Ishikawa (cell line): ENCODE measurements at regions not wholly inside any gene's neighbourhood (a gene's known extent, or its start where the extent isn't known, plus 50 kb on each side); places are given as distances from the start of the nearest gene placed in this dataset.

ENCODE experiments used
- CEBPB ChIP-seq: IDR thresholded peaks from 2 replicates; pipeline ENCODE4 v1.6.1; 2012
- CREB1 ChIP-seq: IDR thresholded peaks from 2 replicates; pipeline ENCODE4 v1.6.1; 2012; ENCODE audit warnings: low read depth
- EGR1 ChIP-seq: IDR thresholded peaks from 2 replicates; pipeline ENCODE4 v1.6.1; 2012
- EP300 ChIP-seq: IDR thresholded peaks from 2 replicates; pipeline ENCODE4 v1.6.1; 2012; ENCODE audit warnings: borderline replicate concordance
- FOXM1 ChIP-seq: IDR thresholded peaks from 2 replicates; pipeline ENCODE4 v1.6.1; 2012; ENCODE audit warnings: low read depth, borderline replicate concordance
- MAX ChIP-seq: IDR thresholded peaks from 2 replicates; pipeline ENCODE4 v1.6.1; 2012
- NFIC ChIP-seq: IDR thresholded peaks from 2 replicates; pipeline ENCODE4 v1.6.1; 2012
- RAD21 ChIP-seq: IDR thresholded peaks from 2 replicates; pipeline ENCODE4 v1.6.1; 2012; ENCODE audit warnings: low read depth
- REST ChIP-seq: IDR thresholded peaks from 2 replicates; pipeline ENCODE4 v1.6.1; 2012; ENCODE audit warnings: low read depth, mild to moderate bottlenecking
- TAF1 ChIP-seq: IDR thresholded peaks from 2 replicates; pipeline ENCODE4 v1.6.1; 2012; ENCODE audit warnings: low read depth, mild to moderate bottlenecking
- TCF12 ChIP-seq: IDR thresholded peaks from 2 replicates; pipeline ENCODE4 v1.6.1; 2012; ENCODE audit warnings: low read depth
- TEAD4 ChIP-seq: IDR thresholded peaks from 2 replicates; pipeline ENCODE4 v1.6.1; 2012
- USF1 ChIP-seq: IDR thresholded peaks from 2 replicates; pipeline ENCODE4 v1.6.1; 2012
- YY1 ChIP-seq: IDR thresholded peaks from 2 replicates; pipeline ENCODE4 v1.6.1; 2012; ENCODE audit warnings: low read depth
- ZBTB7A ChIP-seq: IDR thresholded peaks from 2 replicates; pipeline ENCODE4 v1.6.1; 2012; ENCODE audit warnings: low read depth

DNA sequence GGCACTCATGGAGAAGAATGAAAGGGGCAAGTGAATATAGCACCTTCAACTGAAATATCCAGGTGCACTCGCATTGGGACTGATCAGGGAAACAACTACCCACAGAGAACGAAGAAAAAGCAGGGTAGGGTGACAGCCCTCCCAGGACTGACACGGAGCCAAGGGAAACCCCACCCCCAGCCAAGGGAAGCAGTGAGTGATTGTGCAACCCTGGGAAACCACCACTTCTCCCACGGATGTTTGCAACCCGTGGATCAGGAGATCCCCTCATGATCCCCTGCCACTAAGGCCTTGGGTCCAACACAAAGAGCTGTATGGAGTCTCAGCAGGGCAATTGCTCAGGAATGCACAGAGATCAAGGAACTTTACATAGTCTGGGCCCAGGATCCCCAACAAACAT, 158.5 kb upstream of the HCCS start:
- TF ChIP-seq ZBTB7A (no peak), TEAD4 (no peak), REST (no peak), EP300 (no peak), TCF12 (no peak), CEBPB (no peak), NFIC (no peak), RAD21 (no peak), MAX (no peak), TAF1 (no peak), CREB1 (no peak), FOXM1 (no peak)

DNA sequence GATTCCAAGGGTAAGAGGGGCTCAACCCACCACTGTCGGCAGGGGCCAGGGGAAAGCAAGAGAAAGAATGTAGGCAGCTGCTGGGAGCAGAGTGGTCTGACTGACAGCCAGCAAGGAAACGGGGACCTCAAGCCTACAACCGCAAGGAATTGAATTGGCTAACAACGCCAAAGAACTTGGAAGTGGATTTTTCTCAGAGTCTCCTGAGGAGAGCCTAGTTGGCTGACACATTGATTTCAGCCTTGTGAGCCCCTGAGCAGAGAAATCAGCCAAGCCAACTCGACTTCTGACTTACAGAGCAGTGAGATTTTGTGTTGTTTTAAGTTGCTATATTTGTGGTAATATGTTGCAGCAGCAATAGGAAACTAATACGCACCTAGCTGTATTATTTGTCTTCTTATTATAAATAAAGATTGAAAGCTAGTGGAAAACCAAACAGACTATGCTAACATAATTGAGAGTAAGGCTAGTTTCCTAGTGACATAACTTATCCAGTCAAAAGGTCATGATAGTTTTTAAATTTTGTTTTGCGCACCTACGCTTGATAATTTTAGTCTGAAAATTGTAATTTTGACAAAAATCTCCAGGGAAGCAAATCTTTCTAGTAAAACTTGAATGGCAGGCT, 145.8 kb upstream of the HCCS start:
- no peak for TF ChIP-seq EP300
- TF ChIP-seq TEAD4: no peak
- no peak for TF ChIP-seq MAX
- no peak for TF ChIP-seq NFIC
- TF ChIP-seq YY1: no peak
- no peak for TF ChIP-seq FOXM1
- TF ChIP-seq EGR1: no peak
- no peak for TF ChIP-seq ZBTB7A
- TF ChIP-seq CEBPB: no peak
- no peak for TF ChIP-seq RAD21
- TF ChIP-seq REST: no peak
- TF ChIP-seq TCF12: no peak
- no peak for TF ChIP-seq CREB1
- TF ChIP-seq TAF1: no peak

DNA sequence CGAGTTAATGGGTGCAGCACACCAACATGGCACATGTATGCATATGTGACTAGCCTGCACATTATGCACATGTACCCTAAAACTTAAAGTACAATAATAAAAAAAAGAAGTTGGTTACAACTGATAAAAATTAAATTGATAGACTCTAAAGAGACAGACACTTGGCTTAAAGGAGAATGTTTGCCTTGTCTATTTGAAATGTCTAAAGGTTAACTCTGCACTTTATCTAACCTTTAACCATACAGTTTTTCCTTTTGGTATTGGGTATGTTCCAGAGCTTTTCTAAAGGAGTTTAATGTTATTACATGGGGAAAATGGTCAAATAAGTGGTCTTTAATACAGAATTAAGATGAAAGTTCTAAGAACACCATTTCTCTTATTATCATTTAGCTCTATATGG, 145.1 kb upstream of the HCCS start:
- TF ChIP-seq TCF12: no peak
- no peak for TF ChIP-seq EP300
- no peak for TF ChIP-seq MAX
- no peak for TF ChIP-seq REST
- no peak for TF ChIP-seq TAF1
- no peak for TF ChIP-seq NFIC
- TF ChIP-seq YY1: no peak
- no peak for TF ChIP-seq CREB1
- TF ChIP-seq USF1: no peak
- no peak for TF ChIP-seq TEAD4
- no peak for TF ChIP-seq CEBPB
- TF ChIP-seq FOXM1: no peak
- TF ChIP-seq ZBTB7A: no peak
- TF ChIP-seq EGR1: no peak
- TF ChIP-seq RAD21: no peak

GRCh38 chrX:10971176-10971575, 140.0 kb upstream of the HCCS start:
- TF ChIP-seq RAD21 (no peak), CREB1 (no peak), TEAD4 (no peak), USF1 (no peak)
